Stimulated activated CD4-positive, alpha-beta T cell treated with anti-CD3 and anti-CD28 coated beads, Interleukin-12 subunit alpha, Interleukin-12 subunit beta, amount 100 ng/mL, for 48 hours (primary cell): ENCODE measurements at regions not wholly inside any gene's neighbourhood (a gene's known extent, or its start where the extent isn't known, plus 50 kb on each side); places are given as distances from the start of the nearest gene placed in this dataset.

ENCODE experiments used
- DNase-seq, 3 donors: peaks; one replicate each; pipeline ENCODE4 v3.0.0-alpha.2; 2020; ENCODE audit warnings: low read depth in 2 of 3, low spot score in 1 of 3

GRCh38 chr9:118165451-118165850 lies 461.2 kb downstream of the TLR4 start:
- no peak for DNase-seq

- DNase-seq = no peak
Observed at GRCh38 chr9:118170032-118170955, 466.1 kb downstream of the TLR4 start.

- no peak for DNase-seq
Observed at GRCh38 chr9:118177241-118177640, 473.0 kb downstream of the TLR4 start.

GRCh38 chr9:118183576-118183975 lies 479.4 kb downstream of the TLR4 start:
- no peak for DNase-seq

- no peak for DNase-seq
Observed at GRCh38 chr9:118187408-118187807, 483.2 kb downstream of the TLR4 start.

- no peak for DNase-seq
Observed at GRCh38 chr9:118189615-118190014, 485.4 kb downstream of the TLR4 start.

- no peak for DNase-seq
Observed at GRCh38 chr9:118192807-118193206, 488.6 kb downstream of the TLR4 start.

- no peak for DNase-seq
Observed at GRCh38 chr9:118209343-118209742, 505.1 kb downstream of the TLR4 start.

GRCh38 chr9:118215549-118215948 lies 511.3 kb downstream of the TLR4 start:
- no peak for DNase-seq

GRCh38 chr9:118222375-118222774 lies 518.2 kb downstream of the TLR4 start:
- DNase-seq = no peak

- no peak for DNase-seq
Observed at GRCh38 chr9:118223111-118223510, 518.9 kb downstream of the TLR4 start.

GRCh38 chr9:118230329-118230728 lies 526.1 kb downstream of the TLR4 start:
- DNase-seq = no peak

- no peak for DNase-seq
Observed at GRCh38 chr9:118236625-118237024, 532.4 kb downstream of the TLR4 start.

GRCh38 chr9:118238139-118238538 lies 533.9 kb downstream of the TLR4 start:
- DNase-seq = no peak

GRCh38 chr9:118252027-118252426 lies 547.8 kb downstream of the TLR4 start:
- DNase-seq = no peak

- DNase-seq = no peak
Observed at GRCh38 chr9:118262191-118262590, 558.0 kb downstream of the TLR4 start.

GRCh38 chr9:118263949-118264348 lies 559.7 kb downstream of the TLR4 start:
- no peak for DNase-seq

GRCh38 chr9:118268046-118268445 lies 563.8 kb downstream of the TLR4 start:
- no peak for DNase-seq

GRCh38 chr9:118269623-118270022 lies 565.4 kb downstream of the TLR4 start:
- no peak for DNase-seq

- DNase-seq = no peak
Observed at GRCh38 chr9:118271331-118271730, 567.1 kb downstream of the TLR4 start.

- DNase-seq = no peak
Observed at GRCh38 chr9:118271936-118272335, 567.7 kb downstream of the TLR4 start.

GRCh38 chr9:118273048-118273447 lies 568.8 kb downstream of the TLR4 start:
- DNase-seq = no peak

GRCh38 chr9:118276784-118277183 lies 572.6 kb downstream of the TLR4 start:
- DNase-seq = no peak
